ENCODE measurements at regions not wholly inside any gene's neighbourhood (a gene's known extent, or its start where the extent isn't known, plus 50 kb on each side); places are given as distances from the start of the nearest gene placed in this dataset.
A peak's percentile ranks its signal among the peaks of the same experiment; 100 is the strongest.
"Not testable (repeated sequence)": the region's sequence is repeated elsewhere in the genome, so short reads cannot be mapped to it uniquely, and the experiment has no call there.

- DNase-seq (no peak), ATAC-seq (no peak)
- intact Hi-C loops (cut with DNase I), result no loop called here
- H3K27me3 ChIP-seq, result no peaks in the 10 kb centered on the region
- no peak overlapping the region for H3K4me3 ChIP-seq
- no peaks in the 10 kb centered on the region for H3K36me3 ChIP-seq
- no peaks in the 10 kb centered on the region for H3K9me3 ChIP-seq
- no peaks in the 10 kb centered on the region for H3K4me1 ChIP-seq
- no peak overlapping the region for H3K27ac ChIP-seq
- no peak for TF ChIP-seq CTCF (IDR thresholded peaks at IDR 0.05)
Measured at GRCh38 chr3:145906301-145906700, 254.7 kb downstream of the PLOD2 start.

- intact Hi-C loops (cut with DNase I), result no loop called here
- Histone ChIP-seq H3K27me3 (no peaks in the 10 kb centered on the region), H3K27ac (no peak overlapping the region), H3K36me3 (no peaks in the 10 kb centered on the region), H3K9me3 (no peaks in the 10 kb centered on the region), H3K4me1 (no peaks in the 10 kb centered on the region), H3K4me3 (no peak overlapping the region)
- DNase-seq (no peak), ATAC-seq (no peak)
- no peak for TF ChIP-seq CTCF (IDR thresholded peaks at IDR 0.05)
Measured at GRCh38 chr3:145906755-145907154, 254.2 kb downstream of the PLOD2 start.

GRCh38 chr3:145911016-145911415 lies 250.0 kb downstream of the PLOD2 start:
- TF ChIP-seq CTCF (IDR thresholded peaks at IDR 0.05), result no peak
- ATAC-seq, result no peak
- no peak overlapping the region for H3K4me3 ChIP-seq

GRCh38 chr3:145915787-145916186 lies 245.2 kb downstream of the PLOD2 start:
- no peak for TF ChIP-seq CTCF (IDR thresholded peaks at IDR 0.05)
- no peak for DNase-seq

More at GRCh38 chr3:145911016-145911415, 250.0 kb downstream of the PLOD2 start:
- DNase-seq, result no peak
- intact Hi-C loops (cut with DNase I), result no loop called here
- H3K36me3 ChIP-seq, result no peaks in the 10 kb centered on the region
- no peak overlapping the region for H3K27ac ChIP-seq
- H3K9me3 ChIP-seq, result peaks cover 0 to 2% of the 10 kb centered on the region in 2 donors
- no peaks in the 10 kb centered on the region for H3K4me1 ChIP-seq
- H3K27me3 ChIP-seq, result no peaks in the 10 kb centered on the region

GRCh38 chr3:145927736-145928135 lies 233.2 kb downstream of the PLOD2 start:
- DNase-seq; H3K27ac ChIP-seq; H3K9me3 ChIP-seq; ATAC-seq; H3K4me3 ChIP-seq; H3K4me1 ChIP-seq; H3K36me3 ChIP-seq; H3K27me3 ChIP-seq; intact Hi-C loops (cut with DNase I): not testable (repeated sequence)

More at GRCh38 chr3:145915787-145916186, 245.2 kb downstream of the PLOD2 start:
- H3K27ac ChIP-seq, result no peak overlapping the region
- ATAC-seq, result no peak
- no peaks in the 10 kb centered on the region for H3K4me1 ChIP-seq
- H3K4me3 ChIP-seq, result no peak overlapping the region
- H3K27me3 ChIP-seq, result no peaks in the 10 kb centered on the region
- no peaks in the 10 kb centered on the region for H3K36me3 ChIP-seq
- H3K9me3 ChIP-seq, result peaks cover 0 to 11% of the 10 kb centered on the region in 2 donors
- intact Hi-C loops (cut with DNase I), result no loop called here

GRCh38 chr3:145936971-145937370 lies 224.0 kb downstream of the PLOD2 start:
- no peak for ATAC-seq
- H3K4me1 ChIP-seq, result no peaks in the 10 kb centered on the region
- intact Hi-C loops (cut with DNase I), result no loop called here
- H3K36me3 ChIP-seq, result no peaks in the 10 kb centered on the region
- no peak for TF ChIP-seq CTCF (IDR thresholded peaks at IDR 0.05)
- H3K9me3 ChIP-seq, result no peaks in the 10 kb centered on the region
- H3K27ac ChIP-seq, result no peak overlapping the region
- no peak overlapping the region for H3K4me3 ChIP-seq
- H3K27me3 ChIP-seq, result no peaks in the 10 kb centered on the region
- DNase-seq, result peak in 1 of 4 donors; percentile 1

All from left lung (tissue), 4 donors.